GM23338 (cell line): ENCODE measurements at regions not wholly inside any gene's neighbourhood (a gene's known extent, or its start where the extent isn't known, plus 50 kb on each side); places are given as distances from the start of the nearest gene placed in this dataset.

Experiments used
- ATAC-seq: fragments of 200-7000 bp; cut with Tn5 transposase; 3 replicates; pipeline ENCODE4 v1.9.1; 2020
- DNase-seq: peaks from one replicate; pipeline ENCODE4 v3.0.0-alpha.2; 2015; ENCODE audit warnings: low spot score
- H2AFZ ChIP-seq: fragments of 200-600 bp; sonication (generic); 2 replicates; pipeline ENCODE4 v1.8.0; 2016; ENCODE audit warnings: antibody characterized with exemption, mild to moderate bottlenecking, moderate library complexity
- H3F3A ChIP-seq: fragments of 200-600 bp; sonication (generic); replicated peaks from 2 replicates; pipeline ENCODE4 v1.8.0; 2017; ENCODE audit warnings: antibody characterized with exemption, mixed run types, low read depth
- H3K27ac ChIP-seq: fragments of 200-600 bp; sonication (generic); 2 replicates; pipeline ENCODE4 v1.6.1; 2016; ENCODE audit warnings: low read depth
- H3K27me3 ChIP-seq: fragments of 200-600 bp; sonication (generic); 2 replicates; pipeline ENCODE4 v1.8.0; 2016; ENCODE audit warnings: mild to moderate bottlenecking, mixed run types, moderate library complexity; ENCODE audit not compliant: insufficient read depth
- H3K36me3 ChIP-seq: fragments of 200-600 bp; sonication (generic); 2 replicates; pipeline ENCODE4 v1.8.0; 2016; ENCODE audit warnings: mild to moderate bottlenecking; ENCODE audit not compliant: insufficient read depth
- H3K4me1 ChIP-seq: fragments of 200-600 bp; sonication (generic); 2 replicates; pipeline ENCODE4 v1.8.0; 2016; ENCODE audit warnings: mild to moderate bottlenecking, moderate library complexity; ENCODE audit not compliant: insufficient read depth
- H3K4me2 ChIP-seq: fragments of 200-600 bp; sonication (generic); 2 replicates; pipeline ENCODE4 v1.7.1; 2017; ENCODE audit warnings: mixed run types
- H3K4me3 ChIP-seq: fragments of 200-600 bp; sonication (generic); 2 replicates; pipeline ENCODE4 v1.6.1; 2016; ENCODE audit warnings: mixed run types
- H3K79me2 ChIP-seq: fragments of 200-600 bp; sonication (generic); replicated peaks from 2 replicates; pipeline ENCODE4 v1.8.0; 2017; ENCODE audit warnings: mild to moderate bottlenecking; ENCODE audit not compliant: insufficient read depth
- H3K9me2 ChIP-seq: fragments of 200-600 bp; sonication (generic); 2 replicates; pipeline ENCODE4 v1.8.0; 2017; ENCODE audit not compliant: insufficient read depth
- H4K20me1 ChIP-seq: fragments of 200-600 bp; sonication (generic); replicated peaks from 2 replicates; pipeline ENCODE4 v1.8.0; 2017; ENCODE audit warnings: mild to moderate bottlenecking; ENCODE audit not compliant: insufficient read depth
- H3K27ac Mint-ChIP-seq: 2 replicates; pipeline ENCODE4 v1.8.0; 2020; ENCODE audit warnings: inconsistent platforms, mild to moderate bottlenecking, moderate library complexity, mixed read lengths
- H3K27me3 Mint-ChIP-seq: 3 replicates; pipeline ENCODE4 v1.8.0; 2022; ENCODE audit warnings: low read depth, mild to moderate bottlenecking, moderate library complexity, mixed read lengths, inconsistent platforms; ENCODE audit not compliant: insufficient read depth, poor library complexity
- H3K36me3 Mint-ChIP-seq: 3 replicates; pipeline ENCODE4 v1.8.0; 2021; ENCODE audit warnings: low read depth, mild to moderate bottlenecking, inconsistent platforms, moderate library complexity, mixed read lengths
- H3K4me1 Mint-ChIP-seq: 3 replicates; pipeline ENCODE4 v1.8.0; 2020; ENCODE audit warnings: mild to moderate bottlenecking, inconsistent platforms, mixed read lengths
- H3K4me3 Mint-ChIP-seq: 3 replicates; pipeline ENCODE4 v1.8.0; 2021; ENCODE audit warnings: moderate library complexity, mild to moderate bottlenecking, inconsistent platforms, mixed read lengths
- H3K9me3 Mint-ChIP-seq: 3 replicates; pipeline ENCODE4 v1.8.0; 2020; ENCODE audit warnings: moderate library complexity, mild to moderate bottlenecking, inconsistent platforms, mixed read lengths
- CTCF ChIP-seq, 2 experiments: fragments of 200-600 bp in 1 of 2; sonication (generic) in 1 of 2; conservative IDR thresholded peaks; 2 replicates each; pipeline versions ENCODE4 v1.5.1 to v1.6.1; 2016 to 2017; ENCODE audit warnings: antibody characterized with exemption in 2 of 2, low read depth in 2 of 2, mild to moderate bottlenecking in 2 of 2, moderate library complexity in 1 of 2
- EZH2phosphoT487 ChIP-seq: fragments of 200-600 bp; sonication (generic); IDR thresholded peaks from one replicate; pipeline ENCODE4 v1.8.1; 2018; ENCODE audit warnings: antibody characterized with exemption; ENCODE audit not compliant: unreplicated experiment
- JUNB ChIP-seq: IDR thresholded peaks from one replicate; pipeline ENCODE4 v1.6.1; 2016; ENCODE audit warnings: antibody characterized with exemption; ENCODE audit not compliant: unreplicated experiment
- NANOG ChIP-seq: IDR thresholded peaks from 2 replicates; pipeline ENCODE4 v1.6.1; 2016; ENCODE audit warnings: antibody characterized with exemption, borderline replicate concordance
- POLR2AphosphoS5 ChIP-seq: IDR thresholded peaks from 2 replicates; pipeline ENCODE4 v1.6.1; 2016; ENCODE audit warnings: antibody characterized with exemption, low read depth
- REST ChIP-seq: IDR thresholded peaks from one replicate; pipeline ENCODE4 v1.6.1; 2018; ENCODE audit warnings: antibody characterized with exemption; ENCODE audit not compliant: unreplicated experiment
- STAT1 ChIP-seq: IDR thresholded peaks from one replicate; pipeline ENCODE4 v1.6.1; 2016; ENCODE audit warnings: antibody characterized with exemption; ENCODE audit not compliant: unreplicated experiment
- ZNF114 ChIP-seq: fragments of 250-450 bp; sonication (Bioruptor Pico); IDR thresholded peaks from 2 replicates; pipeline ENCODE4 v1.5.0; 2020; ENCODE audit warnings: mild to moderate bottlenecking, moderate library complexity
- ZNF462 ChIP-seq: fragments of 250-450 bp; sonication (Bioruptor Pico); IDR thresholded peaks from 2 replicates; pipeline ENCODE4 v1.5.0; 2020; ENCODE audit warnings: mild to moderate bottlenecking, moderate library complexity

GRCh38 chr10:129093641-129094040 lies 373.4 kb upstream of the MGMT start:
- DNase-seq: no peak
- H3K4me1 Mint-ChIP-seq: peaks cover 11% of the 10 kb centered on the region
- Histone ChIP-seq H3K9me2 (no peaks in the 10 kb centered on the region), H2AFZ (no peak overlapping the region), H3K27ac (no peak overlapping the region), H3K27me3 (no peaks in the 10 kb centered on the region), H3K36me3 (no peaks in the 10 kb centered on the region), H3K79me2 (no peaks in the 10 kb centered on the region), H3F3A (no peaks in the 10 kb centered on the region), H4K20me1 (no peaks in the 10 kb centered on the region), H3K4me1 (no peaks in the 10 kb centered on the region), H3K4me2 (no peak overlapping the region), H3K4me3 (no peak overlapping the region)
- H3K9me3 Mint-ChIP-seq: no peaks in the 10 kb centered on the region
- no peak overlapping the region for H3K4me3 Mint-ChIP-seq
- H3K36me3 Mint-ChIP-seq: no peaks in the 10 kb centered on the region
- TF ChIP-seq ZNF462: no peak
- no peak for TF ChIP-seq EZH2phosphoT487
- no peak for TF ChIP-seq NANOG
- no peak for TF ChIP-seq ZNF114 (CRISPR knock-in tag)
- no peak for TF ChIP-seq REST
- TF ChIP-seq POLR2AphosphoS5: no peak
- TF ChIP-seq CTCF (conservative IDR thresholded peaks at IDR 0.05; ENCODE audit: low read depth in 2 of 2): no peak
- no peak for TF ChIP-seq STAT1
- no peak for TF ChIP-seq JUNB
- no peak overlapping the region for H3K27ac Mint-ChIP-seq
- no peak for ATAC-seq
- peaks cover 6% of the 10 kb centered on the region for H3K27me3 Mint-ChIP-seq
